Body of pancreas (tissue), 4 donors: ENCODE measurements at regions not wholly inside any gene's neighbourhood (a gene's known extent, or its start where the extent isn't known, plus 50 kb on each side); places are given as distances from the start of the nearest gene placed in this dataset.

Experiments
- ATAC-seq: fragments of 150-250 bp; one replicate; pipeline ENCODE4 v1.9.1; 2016
- DNase-seq, 4 donors: peaks; one replicate each; pipeline ENCODE4 v3.0.0-alpha.2; 2019
- H3K27ac ChIP-seq, 4 donors: fragments of 200-600 bp; sonication (generic); 1 replicate in 3 of 4; 2 replicates in 1 of 4; pipeline versions ENCODE4 v1.5.1 to v1.6.1; 2016 to 2019; ENCODE audit warnings: mild to moderate bottlenecking in 1 of 4, mixed read lengths in 1 of 4, moderate library complexity in 1 of 4
- H3K27me3 ChIP-seq, 2 donors: fragments of 200-600 bp; sonication (generic); one replicate each; pipeline ENCODE4 v1.6.0; 2016; ENCODE audit warnings: mild to moderate bottlenecking in 1 of 2
- H3K36me3 ChIP-seq, 2 donors: fragments of 200-600 bp; sonication (generic); replicated peaks in 1 of 2; 2 replicates each; pipeline ENCODE4 v1.5.1; 2016; ENCODE audit warnings: low read depth in 2 of 2; ENCODE audit not compliant: insufficient read depth in 1 of 2
- H3K4me1 ChIP-seq: fragments of 200-600 bp; sonication (generic); one replicate; pipeline ENCODE4 v1.6.0; 2016
- H3K4me3 ChIP-seq, 2 donors: fragments of 200-600 bp; sonication (generic); 1 replicate in 1 of 2; 2 replicates in 1 of 2; pipeline ENCODE4 v1.5.1; 2016 to 2019
- H3K9me3 ChIP-seq, 3 donors: fragments of 200-600 bp; sonication (generic); 1 replicate in 2 of 3; 2 replicates in 1 of 3; pipeline ENCODE4 v1.5.1; 2016
- POLR2A ChIP-seq, 3 donors: fragments of 450-650 bp; IDR thresholded peaks; one replicate each; pipeline ENCODE4 v1.6.1; 2016; ENCODE audit warnings: antibody characterized with exemption in 3 of 3, mild to moderate bottlenecking in 2 of 3
- WGBS, 2 donors: methylation state at CpG; one replicate each; pipeline ENCODE4 v1.1.5; 2017; 5-methylcytosine and 5-hydroxymethylcytosine counted together
- intact Hi-C: fragments of 100-400 bp; cut with DNase I; formaldehyde crosslinking; loops from one replicate; pipeline ENCODE4 v1.15.1; 2023
- TF ChIP-seq, protein P1 (sequence below), 7 experiments: fragments of 450-650 bp in 4 of 7; fragments of 200-600 bp in 3 of 7; sonication (generic) in 3 of 7; IDR thresholded peaks; one replicate each; pipeline ENCODE4 v1.5.1; 2016 to 2019; ENCODE audit warnings: antibody characterized with exemption in 7 of 7

DNA sequence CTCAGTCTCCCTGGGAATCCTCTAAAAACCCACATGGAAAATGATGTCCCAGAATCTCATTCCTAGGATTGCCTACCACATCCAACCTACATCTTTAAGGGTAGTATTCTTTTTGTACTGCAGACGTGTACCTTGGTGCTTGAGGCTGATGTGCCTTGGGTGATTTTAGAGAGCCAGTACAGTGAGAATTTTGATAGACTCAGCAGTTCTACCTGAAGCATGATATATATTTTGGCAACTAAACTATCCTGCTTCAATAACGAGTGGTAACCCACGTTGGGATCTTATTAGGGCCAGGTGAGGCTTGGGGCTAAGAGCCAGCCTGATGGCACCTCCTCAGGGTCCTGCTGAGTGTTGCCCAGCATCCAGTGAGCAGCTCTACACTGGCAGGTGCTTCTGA, 140.4 kb downstream of the ZNF518B start:
- TF ChIP-seq, protein P1, sequence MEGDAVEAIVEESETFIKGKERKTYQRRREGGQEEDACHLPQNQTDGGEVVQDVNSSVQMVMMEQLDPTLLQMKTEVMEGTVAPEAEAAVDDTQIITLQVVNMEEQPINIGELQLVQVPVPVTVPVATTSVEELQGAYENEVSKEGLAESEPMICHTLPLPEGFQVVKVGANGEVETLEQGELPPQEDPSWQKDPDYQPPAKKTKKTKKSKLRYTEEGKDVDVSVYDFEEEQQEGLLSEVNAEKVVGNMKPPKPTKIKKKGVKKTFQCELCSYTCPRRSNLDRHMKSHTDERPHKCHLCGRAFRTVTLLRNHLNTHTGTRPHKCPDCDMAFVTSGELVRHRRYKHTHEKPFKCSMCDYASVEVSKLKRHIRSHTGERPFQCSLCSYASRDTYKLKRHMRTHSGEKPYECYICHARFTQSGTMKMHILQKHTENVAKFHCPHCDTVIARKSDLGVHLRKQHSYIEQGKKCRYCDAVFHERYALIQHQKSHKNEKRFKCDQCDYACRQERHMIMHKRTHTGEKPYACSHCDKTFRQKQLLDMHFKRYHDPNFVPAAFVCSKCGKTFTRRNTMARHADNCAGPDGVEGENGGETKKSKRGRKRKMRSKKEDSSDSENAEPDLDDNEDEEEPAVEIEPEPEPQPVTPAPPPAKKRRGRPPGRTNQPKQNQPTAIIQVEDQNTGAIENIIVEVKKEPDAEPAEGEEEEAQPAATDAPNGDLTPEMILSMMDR (IDR thresholded peaks at IDR 0.05): no peak
- no peak for TF ChIP-seq POLR2A (IDR thresholded peaks at IDR 0.05)
- H3K4me3 ChIP-seq: no peak overlapping the region

DNA sequence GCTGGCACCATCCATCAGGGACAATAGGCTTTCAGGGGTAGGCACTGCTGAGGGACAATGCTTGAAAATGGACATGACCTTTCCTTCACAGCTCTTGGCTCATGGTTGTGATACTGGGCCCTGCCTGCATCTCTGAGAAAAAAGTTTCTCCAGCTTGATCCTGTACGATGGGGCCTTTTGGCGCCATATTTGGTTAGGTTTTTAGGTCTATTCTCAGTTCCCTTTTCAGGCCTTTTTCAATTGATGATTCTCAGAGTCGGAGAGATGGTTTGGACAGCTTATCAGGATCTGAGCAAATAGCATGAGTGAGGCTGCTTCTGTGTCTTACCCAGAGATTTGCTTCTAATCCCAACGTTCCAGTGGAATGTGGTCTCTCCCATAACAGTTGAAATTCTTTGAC, 141.6 kb downstream of the ZNF518B start:
- no peaks in the 10 kb centered on the region for H3K36me3 ChIP-seq
- TF ChIP-seq, protein P1 (IDR thresholded peaks at IDR 0.05): no peak
- TF ChIP-seq POLR2A (IDR thresholded peaks at IDR 0.05): no peak
- no peak for ATAC-seq
- H3K27ac ChIP-seq: no peak overlapping the region
- no peaks in the 10 kb centered on the region for H3K4me1 ChIP-seq
- 40 to 44% methylated on average over 4 of the region's 4 CpGs for WGBS, 2 donors
- H3K9me3 ChIP-seq: no peaks in the 10 kb centered on the region
- no peak for DNase-seq
- H3K27me3 ChIP-seq: no peaks in the 10 kb centered on the region
- no peak overlapping the region for H3K4me3 ChIP-seq
- intact Hi-C loops: no loop called here

More for the DNA sequence above, 140.4 kb downstream of the ZNF518B start:
- no peaks in the 10 kb centered on the region for H3K4me1 ChIP-seq
- DNase-seq: no peak
- H3K27ac ChIP-seq: no peak overlapping the region
- no peaks in the 10 kb centered on the region for H3K27me3 ChIP-seq
- intact Hi-C loops: no loop called here
- H3K36me3 ChIP-seq: no peaks in the 10 kb centered on the region
- WGBS, 2 donors: 41 to 69% methylated on average over 3 of the region's 3 CpGs
- ATAC-seq: no peak
- no peaks in the 10 kb centered on the region for H3K9me3 ChIP-seq

DNA sequence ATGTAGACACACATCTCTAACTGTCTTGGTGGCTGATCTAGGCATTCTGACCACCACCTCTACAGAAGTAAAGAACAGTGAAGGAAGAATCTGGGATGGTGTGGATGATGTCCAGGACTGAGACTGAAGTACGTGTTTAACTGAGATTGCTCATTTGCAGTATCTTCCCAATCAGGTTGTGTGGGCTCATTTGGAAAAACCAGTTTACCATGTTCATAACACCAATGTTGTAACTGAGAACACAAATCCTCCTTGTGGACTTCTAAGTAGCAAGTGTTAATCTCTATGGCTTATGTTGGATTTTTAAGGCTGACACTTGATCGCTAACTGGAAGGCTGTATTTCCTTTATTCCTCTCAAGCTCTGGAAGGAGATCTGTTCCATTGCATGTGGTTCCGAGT, 144.7 kb downstream of the ZNF518B start:
- H3K27me3 ChIP-seq: no peaks in the 10 kb centered on the region
- H3K9me3 ChIP-seq: no peaks in the 10 kb centered on the region
- no peak for TF ChIP-seq POLR2A (IDR thresholded peaks at IDR 0.05)
- TF ChIP-seq, protein P1 (IDR thresholded peaks at IDR 0.05): no peak
- 71% methylated on average over 3 of the region's 3 CpGs for WGBS, 2 donors
- H3K27ac ChIP-seq: no peak overlapping the region
- ATAC-seq (no peak), DNase-seq (no peak)
- H3K4me3 ChIP-seq: no peak overlapping the region
- intact Hi-C loops: no loop called here
- H3K4me1 ChIP-seq: no peaks in the 10 kb centered on the region
- no peaks in the 10 kb centered on the region for H3K36me3 ChIP-seq

DNA sequence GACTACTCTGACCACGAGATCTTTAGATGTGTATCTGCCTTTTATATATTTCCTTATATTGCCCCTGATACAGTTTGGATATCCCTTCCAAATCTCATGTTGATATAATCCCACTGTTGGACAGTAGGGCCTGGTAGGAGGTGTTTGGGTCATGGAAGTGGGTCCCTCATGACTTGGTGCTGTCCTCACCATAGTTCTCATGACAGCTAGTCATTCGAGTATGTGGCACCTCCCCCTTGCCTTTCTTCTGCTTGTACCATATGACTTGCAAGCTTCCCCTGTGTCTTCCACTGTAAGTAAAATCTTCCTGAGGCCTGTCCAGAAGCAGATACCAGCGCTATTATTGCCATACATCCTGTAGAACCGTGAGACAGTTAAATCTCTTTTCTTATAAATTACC, 145.3 kb downstream of the ZNF518B start:
- no peaks in the 10 kb centered on the region for H3K36me3 ChIP-seq
- no peaks in the 10 kb centered on the region for H3K4me1 ChIP-seq
- intact Hi-C loops: no loop called here
- DNase-seq (no peak), ATAC-seq (no peak)
- WGBS, 2 donors: 54 to 60% methylated on average over 4 of the region's 4 CpGs
- no peak overlapping the region for H3K4me3 ChIP-seq
- TF ChIP-seq POLR2A (IDR thresholded peaks at IDR 0.05): no peak
- TF ChIP-seq, protein P1 (IDR thresholded peaks at IDR 0.05): no peak
- H3K9me3 ChIP-seq: no peaks in the 10 kb centered on the region
- no peak overlapping the region for H3K27ac ChIP-seq
- H3K27me3 ChIP-seq: no peaks in the 10 kb centered on the region

- Histone ChIP-seq H3K27ac (no peak overlapping the region), H3K4me1 (no peaks in the 10 kb centered on the region), H3K27me3 (no peaks in the 10 kb centered on the region), H3K4me3 (no peak overlapping the region), H3K36me3 (no peaks in the 10 kb centered on the region), H3K9me3 (no peaks in the 10 kb centered on the region)
- no peak for TF ChIP-seq POLR2A (IDR thresholded peaks at IDR 0.05)
- TF ChIP-seq, protein P1 (IDR thresholded peaks at IDR 0.05): no peak
- intact Hi-C loops: no loop called here
- DNase-seq: no peak
- ATAC-seq: no peak
Measured at GRCh38 chr4:10305816-10306215, 151.4 kb downstream of the ZNF518B start.
